ENCODE measurements at regions not wholly inside any gene's neighbourhood (a gene's known extent, or its start where the extent isn't known, plus 50 kb on each side); places are given as distances from the start of the nearest gene placed in this dataset.

DNA sequence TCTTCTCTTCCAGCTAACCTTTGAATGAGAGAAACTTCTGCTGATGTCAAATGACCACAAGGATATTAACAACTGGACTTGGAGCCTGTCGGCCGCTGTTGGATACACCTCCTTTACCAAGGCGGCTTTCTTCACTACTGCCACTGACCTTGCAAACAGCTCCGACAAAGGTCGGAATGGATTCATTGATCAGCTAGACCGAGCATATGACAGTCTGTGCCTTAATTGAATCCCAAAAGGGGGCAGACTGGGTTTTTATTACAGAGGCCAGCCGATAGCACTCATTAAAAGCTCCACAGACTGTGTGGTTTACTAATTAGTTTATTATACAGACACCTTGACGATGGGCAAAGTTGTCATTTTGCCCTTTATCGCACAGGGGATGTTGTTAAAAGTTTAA, 394.5 kb downstream of the RERGL start:
- TF ChIP-seq ZC3H10 (CRISPR knock-in tag; IDR thresholded peaks at IDR 0.05) (no peak), ESRRG (CRISPR knock-in tag; IDR thresholded peaks at IDR 0.05) (no peak), PATZ1 (CRISPR knock-in tag; IDR thresholded peaks at IDR 0.05; ENCODE audit: borderline replicate concordance) (no peak)

Data from SK-N-SH treated with all-trans-retinoic acid at 6 μM for 48 hours (cell line).